MM.1S (cell line): ENCODE measurements at regions not wholly inside any gene's neighbourhood (a gene's known extent, or its start where the extent isn't known, plus 50 kb on each side); places are given as distances from the start of the nearest gene placed in this dataset.

Experiments
- CTCF ChIP-seq: fragments of 300-600 bp; sonication (generic); IDR thresholded peaks from 2 replicates; pipeline ENCODE4 v1.5.1; 2016; ENCODE audit warnings: antibody characterized with exemption, low read length, mixed read lengths
- EZH2 ChIP-seq: fragments of 300-600 bp; sonication (generic); optimal IDR thresholded peaks from 2 replicates; pipeline ENCODE3; 2017; ENCODE audit warnings: low read depth, mild to moderate bottlenecking, antibody characterized with exemption, low read length, mixed read lengths

GRCh38 chr10:10941127-10941730 is 76.4 kb upstream of the CELF2 start:
- TF ChIP-seq CTCF, result no peak
- TF ChIP-seq EZH2, result no peak
